ENCODE measurements at regions not wholly inside any gene's neighbourhood (a gene's known extent, or its start where the extent isn't known, plus 50 kb on each side); places are given as distances from the start of the nearest gene placed in this dataset.

DNA sequence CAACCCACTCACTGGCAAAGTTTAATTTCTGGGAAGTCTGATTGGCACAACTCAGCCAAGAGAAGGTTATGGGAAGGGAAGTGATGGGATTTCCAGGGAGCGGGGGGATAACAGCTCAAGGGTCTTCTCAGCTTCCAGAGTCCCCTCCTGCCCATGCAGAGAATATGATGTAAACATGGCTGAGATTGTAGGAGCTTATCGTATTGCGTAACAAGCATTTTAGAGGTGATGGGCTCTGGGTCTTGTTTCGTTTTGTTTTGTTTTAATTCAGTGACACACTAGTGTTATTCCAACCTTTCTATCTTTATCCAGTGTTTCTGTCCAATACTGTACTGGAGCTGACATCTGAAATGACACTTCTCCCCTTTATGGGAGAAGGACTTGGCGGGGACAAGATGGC lies 762.1 kb upstream of the TMEM132C start:
- TF ChIP-seq CTCF (conservative IDR thresholded peaks at IDR 0.05) (no peak), ZFX (IDR thresholded peaks at IDR 0.05) (no peak)
